IMR-90 (cell line): ENCODE measurements at regions not wholly inside any gene's neighbourhood (a gene's known extent, or its start where the extent isn't known, plus 50 kb on each side); places are given as distances from the start of the nearest gene placed in this dataset.

Source experiments
- ATAC-seq: fragments of 200-7000 bp; cut with Tn5 transposase; 2 replicates; pipeline ENCODE4 v1.9.1; 2020; ENCODE audit warnings: low read depth, mild to moderate bottlenecking, moderate library complexity
- BruUV-seq: library from RNA; stranded (reverse); fragments of 400-500 nt; replicated peaks from 2 replicates; lab custom pipeline; 2021; lab: Mats Ljungman, UMichigan
- CTCF ChIA-PET: fragments of 300-600 bp; formaldehyde crosslinking; extraction: SDS; loops from one replicate; lab custom pipeline; 2021; ENCODE audit warnings: antibody characterized with exemption; lab: Yijun Ruan, JAX
- POLR2A ChIA-PET: fragments of 300-600 bp; sonication (Branson Sonifier 250); formaldehyde crosslinking; loops from one replicate; lab custom pipeline; 2022; ENCODE audit warnings: antibody characterized with exemption; ENCODE audit not compliant: unreplicated experiment; lab: Charles Lee
- DNase-seq: peaks from one replicate; pipeline ENCODE4 v3.0.0; 2013
- H2AFZ ChIP-seq: replicated peaks from 2 replicates; pipeline ENCODE3; 2013; ENCODE audit warnings: low read length, mild to moderate bottlenecking; ENCODE audit not compliant: poor library complexity
- H2AK5ac ChIP-seq: 2 replicates; pipeline ENCODE4 v1.6.1; 2013; ENCODE audit warnings: low read depth, low read length, inconsistent platforms
- H2AK9ac ChIP-seq: replicated peaks from 2 replicates; pipeline ENCODE3; 2013; ENCODE audit warnings: mild to moderate bottlenecking, low read depth, low read length, moderate library complexity; ENCODE audit not compliant: poor library complexity
- H2BK120ac ChIP-seq: 2 replicates; pipeline ENCODE4 v1.6.1; 2013; ENCODE audit warnings: low read depth, low read length, inconsistent platforms
- H2BK15ac ChIP-seq: 3 replicates; pipeline ENCODE4 v1.6.1; 2013; ENCODE audit warnings: low read depth, low read length, inconsistent platforms
- H2BK20ac ChIP-seq: 2 replicates; pipeline ENCODE4 v1.6.1; 2013; ENCODE audit warnings: low read depth, mild to moderate bottlenecking, inconsistent platforms, low read length, moderate library complexity
- H2BK5ac ChIP-seq: 2 replicates; pipeline ENCODE4 v1.6.1; 2013; ENCODE audit warnings: mild to moderate bottlenecking, low read depth, low read length, inconsistent platforms; ENCODE audit not compliant: poor library complexity, severe bottlenecking
- H3K14ac ChIP-seq: replicated peaks from 2 replicates; pipeline ENCODE4 v1.6.1; 2013; ENCODE audit warnings: low read depth, low read length, inconsistent platforms
- H3K18ac ChIP-seq: 2 replicates; pipeline ENCODE4 v1.6.1; 2013; ENCODE audit warnings: low read depth, low read length, control low read depth
- H3K23ac ChIP-seq: 2 replicates; pipeline ENCODE4 v1.6.1; 2013; ENCODE audit warnings: low read depth, low read length, inconsistent platforms
- H3K27ac ChIP-seq: 2 replicates; pipeline ENCODE4 v1.5.1; 2013; ENCODE audit warnings: mild to moderate bottlenecking, control low read depth, low read length; ENCODE audit not compliant: insufficient read depth
- H3K27me3 ChIP-seq: 2 replicates; pipeline ENCODE4 v1.6.1; 2013; ENCODE audit warnings: low read length; ENCODE audit not compliant: control insufficient read depth, insufficient read depth
- H3K36me3 ChIP-seq: 2 replicates; pipeline ENCODE4 v1.6.1; 2013; ENCODE audit warnings: low read length, mixed read lengths; ENCODE audit not compliant: control insufficient read depth, insufficient read depth
- H3K4ac ChIP-seq: 2 replicates; pipeline ENCODE4 v1.6.1; 2013; ENCODE audit warnings: low read depth, low read length, inconsistent platforms
- H3K4me1 ChIP-seq: 2 replicates; pipeline ENCODE4 v1.6.1; 2013; ENCODE audit warnings: low read length, mixed read lengths; ENCODE audit not compliant: control insufficient read depth, insufficient read depth
- H3K4me2 ChIP-seq: 2 replicates; pipeline ENCODE4 v1.6.1; 2013; ENCODE audit warnings: low read depth, mild to moderate bottlenecking, control low read depth, low read length, moderate library complexity
- H3K4me3 ChIP-seq: 2 replicates; pipeline ENCODE4 v1.5.1; 2013; ENCODE audit warnings: low read depth, mild to moderate bottlenecking, control low read depth, low read length, moderate library complexity; ENCODE audit not compliant: insufficient read depth
- H3K56ac ChIP-seq: 2 replicates; pipeline ENCODE4 v1.6.1; 2013; ENCODE audit warnings: low read length, inconsistent platforms; ENCODE audit not compliant: insufficient read depth; ENCODE audit errors: extremely low read depth
- H3K79me1 ChIP-seq, 2 experiments: 2 replicates each; pipeline ENCODE4 v1.6.1; 2013; ENCODE audit warnings: low read length in 2 of 2, inconsistent platforms in 1 of 2, low read depth in 1 of 2
- H3K9ac ChIP-seq: 2 replicates; pipeline ENCODE4 v1.6.1; 2013; ENCODE audit warnings: low read depth, low read length, control low read depth
- H3K9me1 ChIP-seq: 2 replicates; pipeline ENCODE4 v1.6.1; 2013; ENCODE audit warnings: low read length, inconsistent platforms; ENCODE audit not compliant: insufficient read depth
- H3K9me3 ChIP-seq: 2 replicates; pipeline ENCODE4 v1.6.1; 2013; ENCODE audit warnings: low read length; ENCODE audit not compliant: control insufficient read depth, insufficient read depth
- H4K20me1 ChIP-seq: 2 replicates; pipeline ENCODE4 v1.6.1; 2013; ENCODE audit warnings: low read length, inconsistent platforms; ENCODE audit not compliant: insufficient read depth
- H4K5ac ChIP-seq: 2 replicates; pipeline ENCODE4 v1.6.1; 2013; ENCODE audit warnings: mild to moderate bottlenecking, low read depth, low read length, control low read depth
- H4K8ac ChIP-seq, 2 experiments: 2 replicates each; pipeline ENCODE4 v1.6.1; 2013; ENCODE audit warnings: low read depth in 2 of 2, low read length in 2 of 2, control low read depth in 1 of 2, inconsistent platforms in 1 of 2
- H4K91ac ChIP-seq: 2 replicates; pipeline ENCODE4 v1.6.1; 2013; ENCODE audit warnings: low read depth, low read length, inconsistent platforms; ENCODE audit not compliant: insufficient read depth
- CTCF ChIP-seq: conservative IDR thresholded peaks from 2 replicates; pipeline ENCODE4 v1.5.1; 2012; ENCODE audit warnings: mild to moderate bottlenecking, low read depth, low read length, improper control_type of control experiment
- RCOR1 ChIP-seq: IDR thresholded peaks from 2 replicates; pipeline ENCODE4 v1.6.1; 2012; ENCODE audit warnings: mild to moderate bottlenecking, low read length, improper control_type of control experiment; ENCODE audit not compliant: insufficient replicate concordance
- WGBS, 2 experiments: methylation state at CpG; one replicate each; pipeline versions ENCODE4 v1.1.5 to v1.1.7; 2013; ENCODE audit warnings: missing lambda C conversion rate in 2 of 2; ENCODE audit not compliant: insufficient read length in 1 of 2; ENCODE audit errors: extremely low coverage in 2 of 2; 5-methylcytosine and 5-hydroxymethylcytosine counted together
- dilution Hi-C: fragments of 300-500 bp; cut with HindIII; formaldehyde crosslinking; loops from one replicate; pipeline ENCODE4 v1.14.3; 2018; ENCODE audit warnings: low sequenced_read_pairs; ENCODE audit not compliant: unreplicated experiment
- in situ Hi-C: fragments of 300-500 bp; cut with MboI; formaldehyde crosslinking; loops from 3 replicates; pipeline ENCODE4 v1.14.3; 2019; ENCODE audit warnings: low sequenced_read_pairs, inconsistent platforms, mixed read lengths
- intact Hi-C: fragments of 100-400 bp; cut with micrococcal nuclease; formaldehyde crosslinking; loops from 2 replicates; pipeline ENCODE4 v1.10.0; 2022

- Histone ChIP-seq H4K91ac (peak overlapping the region; percentile 68), H3K4ac (peak overlapping the region; percentile 92), H2BK15ac (peak overlapping the region; percentile 71; the same call in 2 of the 3 replicates), H4K5ac (peak overlapping the region; percentile 61), H3K9me3 (0 out of 2 replicates have a peak, but pooled peaks cover 2% of the 10 kb centered on the region), H3K18ac (peak overlapping the region; percentile 85; the same call in 1 of the 2 replicates), H3K79me1 (peaks cover 6 to 14% of the 10 kb centered on the region in 2 experiments; a peak in 1 of 4 replicates), H3K4me1 (peaks cover 5% of the 10 kb centered on the region), H2AK5ac (peak overlapping the region; percentile 66), H3K4me2 (peak overlapping the region; percentile 54; the same call in 1 of the 2 replicates), H2BK5ac (peak overlapping the region; percentile 99), H3K14ac (peak overlapping the region; percentile 82), H3K36me3 (no peaks in the 10 kb centered on the region), H2AK9ac (no peak overlapping the region), H2BK120ac (peak overlapping the region; percentile 99), H3K27ac (peak overlapping the region; percentile 80), H3K4me3 (no peak overlapping the region), H2AFZ (peak overlapping the region; percentile 44), H3K56ac (peak overlapping the region; percentile 64), H3K27me3 (no peaks in the 10 kb centered on the region), H3K9ac (peak overlapping the region; percentile 50; the same call in 1 of the 2 replicates), H4K8ac (peak overlapping the region; percentile 8 to 81; a peak in 3 of 4 replicates), H2BK20ac (peak overlapping the region; percentile 96), H4K20me1 (no peaks in the 10 kb centered on the region), H3K23ac (peak overlapping the region; percentile 20), H3K9me1 (0 out of 2 replicates have a peak, but pooled peaks cover 3% of the 10 kb centered on the region)
- intact Hi-C loops (loop anchor here (1.0 to 2.0 kb wide), 2 partner anchors 457 to 609 kb away; partner anchors contain the start of gene ALCAM), dilution Hi-C loops (no loop called here), in situ Hi-C loops (loop anchor here (25.0 kb wide), 1 partner anchor 453 kb away; the partner anchor contains the start of gene ALCAM)
- BruUV-seq: no TSS peak
- POLR2A ChIA-PET: no interaction called here
- ATAC-seq (no peak; the same call in none of the 2 replicates), DNase-seq (peak; percentile 44)
- CTCF ChIA-PET: interaction anchor here (1.1 kb wide), 1 partner anchor 11 kb away, joined by 4 read pairs; no protein-coding TSS in a partner anchor
- WGBS, 2 experiments: 17% methylated on average over 1 of the region's 4 CpGs; no CpG with 5 or more reads in 1 of the 2 experiments
- no peak for TF ChIP-seq RCOR1
- TF ChIP-seq CTCF: no peak
Observed at GRCh38 chr3:104909721-104910120, 457.0 kb upstream of the ALCAM start.
